Ovary (tissue), 7 donors: ENCODE measurements at regions not wholly inside any gene's neighbourhood (a gene's known extent, or its start where the extent isn't known, plus 50 kb on each side); places are given as distances from the start of the nearest gene placed in this dataset.

Experiments used
- DNase-seq, 5 donors: peaks; one replicate each; pipeline ENCODE4 v3.0.0-alpha.2; 2019 to 2020
- H3K27ac ChIP-seq, 2 donors: fragments of 200-600 bp; one replicate each; pipeline versions ENCODE4 v1.5.1 to v1.8.0; 2019 to 2022
- H3K27me3 ChIP-seq: fragments of 200-600 bp; one replicate; pipeline ENCODE4 v1.8.0; 2022
- H3K36me3 ChIP-seq: fragments of 200-600 bp; sonication (generic); one replicate; pipeline ENCODE4 v1.5.1; 2019
- H3K4me1 ChIP-seq: one replicate; pipeline ENCODE4 v1.8.1; 2013; ENCODE audit warnings: mild to moderate bottlenecking, moderate library complexity; ENCODE audit not compliant: insufficient read depth
- H3K4me3 ChIP-seq: fragments of 200-600 bp; sonication (generic); one replicate; pipeline ENCODE4 v1.5.1; 2017
- H3K9me3 ChIP-seq, 2 donors: fragments of 200-600 bp in 1 of 2; sonication (generic) in 1 of 2; one replicate each; pipeline versions ENCODE4 v1.5.1 to v1.8.1; 2013 to 2019; ENCODE audit warnings: mild to moderate bottlenecking in 1 of 2, moderate library complexity in 1 of 2
- EP300 ChIP-seq: sonication (generic); formaldehyde crosslinking; IDR thresholded peaks from one replicate; pipeline ENCODE4 v1.6.1; 2017; ENCODE audit warnings: antibody characterized with exemption
- POLR2A ChIP-seq: fragments of 450-650 bp; IDR thresholded peaks from one replicate; pipeline ENCODE4 v1.6.1; 2017; ENCODE audit warnings: antibody characterized with exemption, mild to moderate bottlenecking, moderate library complexity
- WGBS, 3 donors: extraction: QIAGEN DNeasy Blood & Tissue Kit in 1 of 3; methylation state at CpG; one replicate each; pipeline versions ENCODE4 v1.1.5 to v1.1.7; 2013 to 2017; 5-methylcytosine and 5-hydroxymethylcytosine counted together
- intact Hi-C, 4 donors: fragments of 100-400 bp; cut with DNase I; formaldehyde crosslinking; loops; one replicate each; pipeline versions ENCODE4 v1.11.0 to v1.15.1; 2022 to 2023
- TF ChIP-seq, protein P1 (sequence below), 3 donors: fragments of 450-650 bp in 2 of 3; fragments of 200-600 bp in 1 of 3; IDR thresholded peaks; one replicate each; pipeline versions ENCODE4 v1.5.1 to v1.8.0; 2016 to 2022; ENCODE audit warnings: antibody characterized with exemption in 3 of 3, mild to moderate bottlenecking in 1 of 3
- donor health status: DM: no; HTN: no; CAD: no; lungs with moderate emphysema.
- donor health status: DM: no; HTN: no; CAD: no.
- donor health status: Bipolar disorder and iron deficiency.
- donor health status: DM: no; HTN: no; CAD: no.
- donor health status: DM: yes; HTN: yes; CAD: no.

DNA sequence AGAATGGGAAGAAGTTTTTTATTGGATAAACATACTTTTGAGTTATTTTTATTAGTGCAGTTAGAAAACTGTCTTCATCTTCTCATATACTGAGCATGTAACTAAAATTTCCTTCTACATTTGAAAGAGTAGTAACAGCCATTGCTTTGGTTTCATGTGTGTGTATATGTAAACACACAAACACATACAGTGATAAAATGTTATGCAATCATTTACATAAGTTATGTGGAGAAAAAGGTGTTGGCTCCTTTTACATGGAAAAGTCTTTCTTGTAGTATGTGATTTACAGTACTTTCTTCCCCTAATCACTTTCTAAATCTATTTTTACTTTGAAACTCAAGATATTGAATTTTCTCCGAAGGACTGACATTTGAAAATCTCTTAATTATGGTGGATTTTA, 194.3 kb upstream of the PACRGL start:
- H3K4me3 ChIP-seq: no peak overlapping the region
- no peaks in the 10 kb centered on the region for H3K36me3 ChIP-seq
- 70 to 80% (median 74%) methylated on average over 1 of the region's 1 CpG for WGBS, 3 donors
- H3K4me1 ChIP-seq: no peaks in the 10 kb centered on the region
- TF ChIP-seq EP300: no peak
- TF ChIP-seq, protein P1, sequence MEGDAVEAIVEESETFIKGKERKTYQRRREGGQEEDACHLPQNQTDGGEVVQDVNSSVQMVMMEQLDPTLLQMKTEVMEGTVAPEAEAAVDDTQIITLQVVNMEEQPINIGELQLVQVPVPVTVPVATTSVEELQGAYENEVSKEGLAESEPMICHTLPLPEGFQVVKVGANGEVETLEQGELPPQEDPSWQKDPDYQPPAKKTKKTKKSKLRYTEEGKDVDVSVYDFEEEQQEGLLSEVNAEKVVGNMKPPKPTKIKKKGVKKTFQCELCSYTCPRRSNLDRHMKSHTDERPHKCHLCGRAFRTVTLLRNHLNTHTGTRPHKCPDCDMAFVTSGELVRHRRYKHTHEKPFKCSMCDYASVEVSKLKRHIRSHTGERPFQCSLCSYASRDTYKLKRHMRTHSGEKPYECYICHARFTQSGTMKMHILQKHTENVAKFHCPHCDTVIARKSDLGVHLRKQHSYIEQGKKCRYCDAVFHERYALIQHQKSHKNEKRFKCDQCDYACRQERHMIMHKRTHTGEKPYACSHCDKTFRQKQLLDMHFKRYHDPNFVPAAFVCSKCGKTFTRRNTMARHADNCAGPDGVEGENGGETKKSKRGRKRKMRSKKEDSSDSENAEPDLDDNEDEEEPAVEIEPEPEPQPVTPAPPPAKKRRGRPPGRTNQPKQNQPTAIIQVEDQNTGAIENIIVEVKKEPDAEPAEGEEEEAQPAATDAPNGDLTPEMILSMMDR (IDR thresholded peaks at IDR 0.05): no peak
- TF ChIP-seq POLR2A: no peak
- intact Hi-C loops: no loop called here
- no peaks in the 10 kb centered on the region for H3K9me3 ChIP-seq
- DNase-seq: no peak
- H3K27ac ChIP-seq: no peak overlapping the region
- H3K27me3 ChIP-seq: no peaks in the 10 kb centered on the region

DNA sequence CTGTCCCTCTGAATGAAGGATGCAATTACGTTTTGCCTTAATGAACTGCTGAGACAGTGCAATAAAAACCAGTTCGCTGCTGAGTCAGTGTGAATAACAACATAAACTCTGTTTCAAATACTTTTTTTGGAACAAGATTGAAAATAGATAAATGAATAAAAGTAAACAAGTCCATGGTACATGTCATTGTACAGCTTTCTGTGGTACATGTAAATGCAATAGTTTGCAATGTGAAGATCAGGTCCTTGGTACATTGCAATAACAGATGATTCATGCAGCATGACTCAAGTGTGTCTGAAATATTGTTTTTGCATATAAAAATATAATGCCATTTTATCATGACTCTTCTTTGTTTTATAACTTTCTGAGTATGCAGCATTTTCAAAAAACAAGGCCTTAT, 193.4 kb upstream of the PACRGL start:
- Histone ChIP-seq H3K27me3 (no peaks in the 10 kb centered on the region), H3K27ac (no peak overlapping the region), H3K36me3 (no peaks in the 10 kb centered on the region), H3K4me3 (no peak overlapping the region), H3K9me3 (no peaks in the 10 kb centered on the region), H3K4me1 (no peaks in the 10 kb centered on the region)
- no peak for TF ChIP-seq POLR2A
- TF ChIP-seq, protein P1 (IDR thresholded peaks at IDR 0.05): no peak
- TF ChIP-seq EP300: no peak
- 79 to 84% (median 81%) methylated on average over 2 of the region's 2 CpGs for WGBS, 3 donors
- DNase-seq: no peak
- intact Hi-C loops: no loop called here

DNA sequence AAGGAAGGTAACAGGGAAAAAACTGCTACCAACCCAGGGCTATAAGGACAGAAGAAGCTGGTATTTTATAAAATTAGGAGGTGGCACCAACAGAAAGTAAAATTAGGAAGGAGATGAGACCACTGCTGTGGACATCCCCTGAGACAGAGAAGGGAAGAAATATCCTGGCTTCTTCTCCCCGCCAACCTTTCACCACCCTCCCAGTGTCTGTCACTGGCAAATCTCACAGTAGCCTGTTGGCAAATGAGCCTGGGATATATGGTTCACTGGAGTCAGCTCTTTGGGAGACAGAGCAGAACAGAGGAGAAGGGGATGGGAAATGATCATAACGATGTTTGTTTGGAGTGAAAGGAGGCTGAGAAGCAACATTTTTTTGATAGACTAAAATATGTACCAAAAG, 190.9 kb upstream of the PACRGL start:
- WGBS, 3 donors: 75 to 84% (median 79%) methylated on average over 2 of the region's 2 CpGs
- no peaks in the 10 kb centered on the region for H3K4me1 ChIP-seq
- no peaks in the 10 kb centered on the region for H3K27me3 ChIP-seq
- no peaks in the 10 kb centered on the region for H3K9me3 ChIP-seq
- H3K27ac ChIP-seq: no peak overlapping the region
- TF ChIP-seq, protein P1 (IDR thresholded peaks at IDR 0.05): no peak
- no peak for TF ChIP-seq EP300
- TF ChIP-seq POLR2A: no peak
- no peak overlapping the region for H3K4me3 ChIP-seq
- intact Hi-C loops: no loop called here
- H3K36me3 ChIP-seq: no peaks in the 10 kb centered on the region
- no peak for DNase-seq

DNA sequence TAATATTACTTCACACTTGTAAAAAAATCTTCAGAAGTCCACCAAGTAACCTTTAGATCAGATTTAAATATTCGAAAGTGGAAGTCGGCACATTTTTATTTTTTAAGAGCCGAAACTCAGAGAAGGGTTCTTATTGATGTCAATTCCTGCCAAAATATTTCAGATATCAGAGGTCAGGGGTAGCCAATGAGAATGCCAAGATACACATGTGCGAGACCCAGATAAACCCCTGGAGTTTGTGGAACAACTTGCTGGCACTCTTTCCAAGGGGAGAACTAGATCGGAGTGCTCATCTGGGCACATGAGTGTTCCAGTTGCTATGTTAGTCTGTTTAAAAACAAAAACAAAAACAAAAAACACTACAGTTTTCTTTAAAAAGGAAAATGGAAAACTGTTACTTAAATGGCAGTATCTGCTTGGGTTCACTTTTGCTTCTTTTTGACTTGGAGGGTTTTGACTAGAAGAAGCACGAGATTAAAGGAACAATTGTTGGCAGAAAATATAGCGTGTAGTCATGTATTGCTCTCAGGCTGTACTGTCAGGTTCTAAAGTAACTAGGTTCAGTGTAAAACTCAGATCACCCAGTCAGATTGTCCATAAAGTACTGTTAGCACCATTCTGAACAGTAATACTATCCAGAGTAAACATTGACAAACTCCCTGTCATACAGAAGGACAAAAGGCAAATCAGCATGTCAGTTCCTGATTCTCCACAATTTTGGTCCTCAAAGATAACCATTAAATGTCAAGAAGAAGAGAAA, 188.0 kb upstream of the PACRGL start:
- Histone ChIP-seq H3K9me3 (no peaks in the 10 kb centered on the region), H3K4me3 (no peak overlapping the region), H3K4me1 (no peaks in the 10 kb centered on the region), H3K36me3 (no peaks in the 10 kb centered on the region), H3K27ac (no peak overlapping the region), H3K27me3 (no peaks in the 10 kb centered on the region)
- DNase-seq: no peak
- WGBS, 3 donors: 17 to 57% (median 31%) methylated on average over 7 of the region's 7 CpGs
- intact Hi-C loops: no loop called here
- TF ChIP-seq, protein P1 (IDR thresholded peaks at IDR 0.05): no peak
- no peak for TF ChIP-seq EP300
- TF ChIP-seq POLR2A: no peak
